ENCODE measurements at regions not wholly inside any gene's neighbourhood (a gene's known extent, or its start where the extent isn't known, plus 50 kb on each side); places are given as distances from the start of the nearest gene placed in this dataset.

- DNase-seq (ENCODE audit: low spot score) = no peak
- Histone ChIP-seq H3K36me3 (ENCODE audit: insufficient read depth, low read length) (no peaks in the 10 kb centered on the region), H3K9me3 (ENCODE audit: low read length) (no peaks in the 10 kb centered on the region), H3K27ac (ENCODE audit: low read depth, low read length, poor library complexity, severe bottlenecking) (no peak overlapping the region), H3K79me2 (ENCODE audit: insufficient read depth, low read depth, low read length) (no peaks in the 10 kb centered on the region), H3K4me1 (ENCODE audit: insufficient read depth, low read length, poor library complexity, severe bottlenecking) (no peaks in the 10 kb centered on the region), H3K4me3 (ENCODE audit: low read depth, low read length, poor library complexity, severe bottlenecking) (no peak overlapping the region), H3K9me2 (ENCODE audit: insufficient read depth, low read length) (no peaks in the 10 kb centered on the region), H4K20me1 (ENCODE audit: insufficient read depth, low read length) (no peaks in the 10 kb centered on the region), H2AFZ (ENCODE audit: low read length) (no peak overlapping the region), H3K4me2 (ENCODE audit: low read length) (no peak overlapping the region)
- ChIA-PET CTCF (ENCODE audit: unreplicated experiment) (no interaction called here), POLR2A (no interaction called here)
- intact Hi-C loops (cut with micrococcal nuclease; ENCODE audit: unreplicated experiment) = no loop called here
- BruUV-seq (replicated peaks) = no TSS peak
- TF ChIP-seq EZH2phosphoT487 (IDR thresholded peaks at IDR 0.05; ENCODE audit: borderline replicate concordance, low read depth, low read length) = no peak
- TF ChIP-seq CTCF (conservative IDR thresholded peaks at IDR 0.05; ENCODE audit: low read length) = no peak
Measured at GRCh38 chr15:62913246-62913645, 129.3 kb upstream of the TPM1 start.

- DNase-seq (ENCODE audit: low spot score) = no peak
- Histone ChIP-seq H3K4me1 (ENCODE audit: insufficient read depth, low read length, poor library complexity, severe bottlenecking) (no peaks in the 10 kb centered on the region), H3K9me3 (ENCODE audit: low read length) (no peaks in the 10 kb centered on the region), H3K9me2 (ENCODE audit: insufficient read depth, low read length) (no peaks in the 10 kb centered on the region), H3K4me3 (ENCODE audit: low read depth, low read length, poor library complexity, severe bottlenecking) (no peak overlapping the region), H3K79me2 (ENCODE audit: insufficient read depth, low read depth, low read length) (no peaks in the 10 kb centered on the region), H3K4me2 (ENCODE audit: low read length) (no peak overlapping the region), H2AFZ (ENCODE audit: low read length) (no peak overlapping the region), H3K27ac (ENCODE audit: low read depth, low read length, poor library complexity, severe bottlenecking) (no peak overlapping the region), H3K36me3 (ENCODE audit: insufficient read depth, low read length) (no peaks in the 10 kb centered on the region), H4K20me1 (ENCODE audit: insufficient read depth, low read length) (no peaks in the 10 kb centered on the region)
- intact Hi-C loops (cut with micrococcal nuclease; ENCODE audit: unreplicated experiment) = no loop called here
- CTCF ChIA-PET (ENCODE audit: unreplicated experiment) = interaction anchor here (0.6 kb wide), 1 partner anchor 365 kb away, joined by 3 read pairs; no protein-coding TSS in a partner anchor
- POLR2A ChIA-PET = no interaction called here
- BruUV-seq (replicated peaks) = no TSS peak
- TF ChIP-seq EZH2phosphoT487 (IDR thresholded peaks at IDR 0.05; ENCODE audit: borderline replicate concordance, low read depth, low read length) = no peak
- TF ChIP-seq CTCF (conservative IDR thresholded peaks at IDR 0.05; ENCODE audit: low read length) = no peak
Measured at GRCh38 chr15:62914461-62915079, 128.0 kb upstream of the TPM1 start.

- H3K79me2 ChIP-seq (ENCODE audit: insufficient read depth, low read depth, low read length) = no peaks in the 10 kb centered on the region
- H3K27ac ChIP-seq (ENCODE audit: low read depth, low read length, poor library complexity, severe bottlenecking) = no peak overlapping the region
- no peaks in the 10 kb centered on the region for H3K9me3 ChIP-seq (ENCODE audit: low read length)
- no peak for TF ChIP-seq CTCF (conservative IDR thresholded peaks at IDR 0.05; ENCODE audit: low read length)
- TF ChIP-seq EZH2phosphoT487 (IDR thresholded peaks at IDR 0.05; ENCODE audit: borderline replicate concordance, low read depth, low read length) = no peak
- H3K4me3 ChIP-seq (ENCODE audit: low read depth, low read length, poor library complexity, severe bottlenecking) = no peak overlapping the region
- no peaks in the 10 kb centered on the region for H3K36me3 ChIP-seq (ENCODE audit: insufficient read depth, low read length)
- H4K20me1 ChIP-seq (ENCODE audit: insufficient read depth, low read length) = no peaks in the 10 kb centered on the region
- ChIA-PET POLR2A (no interaction called here), CTCF (ENCODE audit: unreplicated experiment) (no interaction called here)
- H3K4me1 ChIP-seq (ENCODE audit: insufficient read depth, low read length, poor library complexity, severe bottlenecking) = no peaks in the 10 kb centered on the region
- no peak overlapping the region for H3K4me2 ChIP-seq (ENCODE audit: low read length)
- no peak overlapping the region for H2AFZ ChIP-seq (ENCODE audit: low read length)
- no TSS peak for BruUV-seq (replicated peaks)
- H3K9me2 ChIP-seq (ENCODE audit: insufficient read depth, low read length) = no peaks in the 10 kb centered on the region
- no peak for DNase-seq (ENCODE audit: low spot score)
- intact Hi-C loops (cut with micrococcal nuclease; ENCODE audit: unreplicated experiment) = no loop called here
Measured at GRCh38 chr15:62920682-62921502, 121.7 kb upstream of the TPM1 start.
